ENCODE measurements at regions not wholly inside any gene's neighbourhood (a gene's known extent, or its start where the extent isn't known, plus 50 kb on each side); places are given as distances from the start of the nearest gene placed in this dataset.
A peak's percentile ranks its signal among the peaks of the same experiment; 100 is the strongest.

- DNase-seq (ENCODE audit: low read depth) = no peak
- no peak overlapping the region for H3K4me3 ChIP-seq (ENCODE audit: low read length)
- TF ChIP-seq CTCF (IDR thresholded peaks at IDR 0.05; ENCODE audit: insufficient read depth, low read depth, low read length, missing control alignments) = no peak
Measured at GRCh38 chr12:126210026-126210425, 1144.8 kb downstream of the AACS start.

- no peak overlapping the region for H3K4me3 ChIP-seq (ENCODE audit: low read length)
- no peak for TF ChIP-seq CTCF (IDR thresholded peaks at IDR 0.05; ENCODE audit: insufficient read depth, low read depth, low read length, missing control alignments)
- peak; percentile 1 for DNase-seq (ENCODE audit: low read depth)
Measured at GRCh38 chr12:126210448-126210847, 1145.2 kb downstream of the AACS start.

- no peak overlapping the region for H3K4me3 ChIP-seq (ENCODE audit: low read length)
- no peak for TF ChIP-seq CTCF (IDR thresholded peaks at IDR 0.05; ENCODE audit: insufficient read depth, low read depth, low read length, missing control alignments)
- DNase-seq (ENCODE audit: low read depth) = no peak
Measured at GRCh38 chr12:126212824-126213223, 1147.6 kb downstream of the AACS start.

- TF ChIP-seq CTCF (IDR thresholded peaks at IDR 0.05; ENCODE audit: insufficient read depth, low read depth, low read length, missing control alignments) = no peak
- H3K4me3 ChIP-seq (ENCODE audit: low read length) = no peak overlapping the region
- DNase-seq (ENCODE audit: low read depth) = no peak
Measured at GRCh38 chr12:126218697-126219096, 1153.5 kb downstream of the AACS start.

- no peak for TF ChIP-seq CTCF (IDR thresholded peaks at IDR 0.05; ENCODE audit: insufficient read depth, low read depth, low read length, missing control alignments)
- DNase-seq (ENCODE audit: low read depth) = no peak
- no peak overlapping the region for H3K4me3 ChIP-seq (ENCODE audit: low read length)
Measured at GRCh38 chr12:126219139-126219538, 1153.9 kb downstream of the AACS start.

- TF ChIP-seq CTCF (IDR thresholded peaks at IDR 0.05; ENCODE audit: insufficient read depth, low read depth, low read length, missing control alignments) = no peak
- no peak for DNase-seq (ENCODE audit: low read depth)
- H3K4me3 ChIP-seq (ENCODE audit: low read length) = no peak overlapping the region
Measured at GRCh38 chr12:126219654-126220279, 1154.5 kb downstream of the AACS start.

GRCh38 chr12:126224032-126224431 lies 1158.8 kb downstream of the AACS start:
- no peak for DNase-seq (ENCODE audit: low read depth)
- H3K4me3 ChIP-seq (ENCODE audit: low read length) = no peak overlapping the region
- no peak for TF ChIP-seq CTCF (IDR thresholded peaks at IDR 0.05; ENCODE audit: insufficient read depth, low read depth, low read length, missing control alignments)

Measured in epithelial cell of esophagus (primary cell).